Adrenal gland (tissue), 9 donors: ENCODE measurements at regions not wholly inside any gene's neighbourhood (a gene's known extent, or its start where the extent isn't known, plus 50 kb on each side); places are given as distances from the start of the nearest gene placed in this dataset.

Source experiments
- DNase-seq, 7 donors: peaks; one replicate each; pipeline ENCODE4 v3.0.0-alpha.2; 2019 to 2020
- H3K27ac ChIP-seq, 5 donors: fragments of 200-600 bp; sonication (generic) in 4 of 5; 1 replicate in 3 of 5; 2 replicates in 2 of 5; pipeline versions ENCODE4 v1.5.1 to v1.8.0; 2016 to 2020; ENCODE audit warnings: mild to moderate bottlenecking in 1 of 5
- H3K27me3 ChIP-seq: fragments of 200-600 bp; 2 replicates; pipeline ENCODE4 v1.8.0; 2021
- H3K36me3 ChIP-seq, 2 donors: fragments of 200-600 bp; replicated peaks in 1 of 2; 1 replicate in 1 of 2; 2 replicates in 1 of 2; pipeline versions ENCODE4 v1.5.1 to v1.8.0; 2018 to 2022
- H3K4me1 ChIP-seq, 2 donors: fragments of 200-600 bp; replicated peaks in 1 of 2; 1 replicate in 1 of 2; 2 replicates in 1 of 2; pipeline versions ENCODE4 v1.5.1 to v1.8.0; 2018 to 2021
- H3K4me3 ChIP-seq, 4 donors: fragments of 200-600 bp; sonication (generic) in 3 of 4; one replicate each; pipeline ENCODE4 v1.5.1; 2016 to 2018
- H3K9me3 ChIP-seq, 3 donors: fragments of 200-600 bp; sonication (generic) in 1 of 3; replicated peaks in 1 of 3; 1 replicate in 2 of 3; 2 replicates in 1 of 3; pipeline versions ENCODE4 v1.5.1 to v1.8.0; 2016 to 2021
- CTCF ChIP-seq, 6 experiments: fragments of 450-650 bp in 4 of 6; fragments of 200-600 bp in 2 of 6; sonication (generic) in 1 of 6; IDR thresholded peaks; 1 replicate in 5 of 6; 2 replicates in 1 of 6; pipeline versions ENCODE4 v1.5.1 to v1.8.0; 2016 to 2021; ENCODE audit warnings: antibody characterized with exemption in 6 of 6, mild to moderate bottlenecking in 2 of 6, moderate library complexity in 1 of 6
- POLR2A ChIP-seq, 2 donors: fragments of 450-650 bp; IDR thresholded peaks; one replicate each; pipeline ENCODE4 v1.6.1; 2017; ENCODE audit warnings: antibody characterized with exemption in 2 of 2, mild to moderate bottlenecking in 2 of 2, moderate library complexity in 1 of 2
- WGBS, 4 donors: extraction: QIAGEN DNeasy Blood & Tissue Kit in 2 of 4; methylation state at CpG; one replicate each; pipeline versions ENCODE4 v1.1.5 to v1.1.7; 2013 to 2017; 5-methylcytosine and 5-hydroxymethylcytosine counted together
- intact Hi-C, 2 donors: fragments of 100-400 bp; cut with DNase I; formaldehyde crosslinking; loops; one replicate each; pipeline versions ENCODE4 v1.14.1 to v1.15.0; 2022 to 2023
- donor health status: healthy with polysubstance abuse.
- donor health status: Bipolar disorder and iron deficiency.
- donor health status: DM: yes; HTN: yes; CAD: no.
- donor health status: DM: no; HTN: no; CAD: no.
- donor health status: DM: no; HTN: no; CAD: no.

DNA sequence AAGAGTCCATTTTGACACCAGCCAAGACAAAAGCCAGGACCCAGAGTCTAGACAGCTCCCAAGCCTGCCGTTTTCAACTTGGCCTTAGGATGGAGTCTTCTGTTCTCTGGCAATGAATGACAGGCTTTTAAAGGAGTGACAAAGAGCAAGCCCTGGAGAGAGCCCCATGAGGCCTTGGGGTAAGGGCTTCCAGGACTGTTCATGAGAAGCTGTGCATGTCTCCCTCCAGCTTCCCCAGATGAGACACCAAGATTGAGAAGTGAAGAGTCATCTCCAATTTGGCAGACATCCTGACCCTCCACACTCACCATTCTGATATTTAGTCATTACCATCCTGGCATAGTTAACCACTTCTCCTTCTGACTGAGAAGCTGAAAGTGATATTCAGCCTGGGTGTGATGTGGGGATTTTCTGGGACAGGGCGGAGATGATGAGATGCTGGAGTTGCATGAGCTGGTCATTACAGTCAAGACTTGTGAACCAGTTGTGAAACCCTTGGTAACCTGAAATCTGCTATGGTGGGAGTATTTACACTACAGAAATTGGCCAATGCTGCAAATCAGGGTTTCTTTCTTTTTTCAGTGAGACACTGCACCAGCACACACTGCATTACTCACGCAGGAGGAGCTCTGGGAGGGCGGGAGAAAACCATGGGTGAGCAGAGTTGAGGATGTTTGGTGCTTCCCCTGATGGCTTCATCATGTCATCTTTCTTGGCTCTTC is 77.8 kb downstream of the VCPKMT start:
- intact Hi-C loops: no loop called here

DNA sequence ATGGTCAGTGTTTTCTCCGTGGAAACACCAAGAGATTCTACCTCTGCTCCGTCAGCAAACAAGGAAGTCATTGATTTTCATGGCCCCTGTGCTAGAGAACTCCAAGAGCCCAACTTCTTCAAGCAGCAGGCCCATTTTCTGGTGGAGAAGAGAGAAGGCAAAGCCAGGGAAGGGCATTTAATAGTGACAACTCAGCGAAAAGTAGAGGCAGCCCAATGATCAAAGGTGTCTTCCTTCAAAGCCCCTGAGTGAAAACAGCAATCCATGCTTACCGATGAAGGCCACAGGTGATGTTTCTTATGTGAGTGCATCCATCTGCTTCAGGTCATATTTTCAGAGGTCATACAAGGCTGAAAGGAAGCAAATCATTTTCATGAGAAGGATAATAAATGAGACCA is 77.3 kb downstream of the VCPKMT start:
- H3K27me3 ChIP-seq: no peaks in the 10 kb centered on the region
- intact Hi-C loops: no loop called here
- H3K9me3 ChIP-seq: no peaks in the 10 kb centered on the region
- no peak for TF ChIP-seq POLR2A (IDR thresholded peaks at IDR 0.05)
- TF ChIP-seq CTCF (IDR thresholded peaks at IDR 0.05): no peak
- no peaks in the 10 kb centered on the region for H3K36me3 ChIP-seq
- H3K27ac ChIP-seq: peak overlapping the region in 1 of 5 donors; percentile 74
- H3K4me3 ChIP-seq: no peak overlapping the region
- no peak for DNase-seq
- H3K4me1 ChIP-seq: peaks cover 2 to 15% of the 10 kb centered on the region in 2 donors
- 85 to 94% (median 89%) methylated on average over 4 of the region's 4 CpGs for WGBS, 4 donors

More for the DNA sequence above, 77.8 kb downstream of the VCPKMT start:
- peak overlapping the region in 2 of 5 donors; percentile 17 to 74 for H3K27ac ChIP-seq
- TF ChIP-seq POLR2A (IDR thresholded peaks at IDR 0.05) (no peak), CTCF (IDR thresholded peaks at IDR 0.05) (no peak)
- H3K9me3 ChIP-seq: no peaks in the 10 kb centered on the region
- no peaks in the 10 kb centered on the region for H3K27me3 ChIP-seq
- DNase-seq: peak in 6 of 7 donors; percentile 25 to 64 (median 52)
- peaks cover 0 to 10% of the 10 kb centered on the region in 2 donors for H3K4me1 ChIP-seq
- 76 to 91% (median 80%) methylated on average over 4 of the region's 4 CpGs for WGBS, 4 donors
- no peaks in the 10 kb centered on the region for H3K36me3 ChIP-seq
- no peak overlapping the region for H3K4me3 ChIP-seq

DNA sequence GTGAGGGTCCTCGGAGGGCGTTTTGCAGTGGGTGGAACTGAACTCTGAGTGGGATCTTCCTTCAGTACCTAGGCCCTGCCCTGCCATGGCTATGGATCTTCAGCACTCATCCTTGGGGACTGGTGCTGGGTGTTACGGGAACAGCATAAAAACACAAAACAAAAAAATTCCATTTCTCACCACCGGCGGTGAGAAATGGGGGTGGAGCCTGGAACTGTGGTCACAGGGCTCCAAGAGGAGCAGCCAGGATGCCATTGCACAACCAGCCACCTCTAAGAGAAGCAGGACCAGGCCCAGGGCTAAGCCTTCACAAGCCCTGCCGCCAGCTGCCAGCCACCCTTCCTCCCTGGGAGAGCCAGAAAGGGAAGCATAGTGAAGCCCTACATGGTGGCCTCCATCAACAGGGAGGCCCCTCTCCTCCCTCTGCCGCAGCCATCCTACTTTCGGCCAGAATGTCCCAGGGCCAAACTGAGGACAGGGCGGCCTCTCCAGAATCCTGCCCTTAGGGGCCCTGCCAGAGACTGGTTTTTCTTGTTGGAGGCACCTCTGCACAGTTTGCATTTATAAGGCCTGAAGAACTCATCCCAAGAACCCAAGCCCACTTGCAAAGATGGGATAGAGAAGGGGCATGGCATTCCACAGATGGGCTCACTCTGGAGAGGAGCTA is 76.5 kb downstream of the VCPKMT start:
- whole genome bisulfite sequencing, 4 donors: 83 to 91% (median 88%) methylated on average over 9 of the region's 9 CpGs
- H3K27ac ChIP-seq: peak overlapping the region in 1 of 5 donors; percentile 74
- TF ChIP-seq CTCF (IDR thresholded peaks at IDR 0.05): peak in 1 of 6 experiments; percentile 18
- no peak for TF ChIP-seq POLR2A (IDR thresholded peaks at IDR 0.05)
- no peaks in the 10 kb centered on the region for H3K9me3 ChIP-seq
- no peak overlapping the region for H3K4me3 ChIP-seq
- H3K36me3 ChIP-seq: no peaks in the 10 kb centered on the region
- peaks cover 9 to 22% of the 10 kb centered on the region in 2 donors for H3K4me1 ChIP-seq
- DNase-seq: peak in 6 of 7 donors; percentile 22 to 69 (median 54)
- no peaks in the 10 kb centered on the region for H3K27me3 ChIP-seq
- intact Hi-C loops: no loop called here

- H3K27me3 ChIP-seq: no peaks in the 10 kb centered on the region
- intact Hi-C loops: no loop called here
- TF ChIP-seq CTCF (IDR thresholded peaks at IDR 0.05): no peak
- TF ChIP-seq POLR2A (IDR thresholded peaks at IDR 0.05): no peak
- peak overlapping the region in 1 of 5 donors; percentile 74 for H3K27ac ChIP-seq
- no peaks in the 10 kb centered on the region for H3K9me3 ChIP-seq
- peaks cover 11 to 27% of the 10 kb centered on the region in 2 donors for H3K4me1 ChIP-seq
- no peak overlapping the region for H3K4me3 ChIP-seq
- no peak for DNase-seq
- H3K36me3 ChIP-seq: no peaks in the 10 kb centered on the region
- WGBS, 4 donors: 55 to 71% (median 64%) methylated on average over 3 to 4 of the region's 4 CpGs
Observed at GRCh38 chr14:50040401-50040775, 76.0 kb downstream of the VCPKMT start.
